Smooth muscle cell (in vitro differentiated cells): ENCODE measurements at regions not wholly inside any gene's neighbourhood (a gene's known extent, or its start where the extent isn't known, plus 50 kb on each side); places are given as distances from the start of the nearest gene placed in this dataset.

Experiments used
- DNase-seq: peaks from one replicate; lab custom pipeline; 2025; ENCODE audit not compliant: unreplicated experiment; lab: John Stamatoyannopoulos, UW
- H2AFZ ChIP-seq: fragments of 200-600 bp; sonication (generic); 2 replicates; pipeline ENCODE4 v1.6.0; 2016; ENCODE audit warnings: antibody characterized with exemption, low read depth, mild to moderate bottlenecking
- H3F3A ChIP-seq: fragments of 200-600 bp; sonication (generic); 2 replicates; pipeline ENCODE4 v1.6.0; 2017; ENCODE audit warnings: antibody characterized with exemption, low read depth
- H3K27ac ChIP-seq: fragments of 200-600 bp; sonication (generic); 2 replicates; pipeline ENCODE4 v1.5.1; 2016; ENCODE audit warnings: low read depth, mild to moderate bottlenecking
- H3K27me3 ChIP-seq: fragments of 200-600 bp; sonication (generic); 2 replicates; pipeline ENCODE4 v1.6.1; 2016; ENCODE audit warnings: low read depth, mild to moderate bottlenecking
- H3K36me3 ChIP-seq: fragments of 200-600 bp; sonication (generic); 2 replicates; pipeline ENCODE4 v1.5.1; 2016; ENCODE audit warnings: low read depth
- H3K4me1 ChIP-seq: fragments of 200-600 bp; sonication (generic); 2 replicates; pipeline ENCODE4 v1.5.1; 2016; ENCODE audit warnings: low read depth
- H3K4me2 ChIP-seq: fragments of 200-600 bp; sonication (generic); 2 replicates; pipeline ENCODE4 v1.6.0; 2016; ENCODE audit warnings: mild to moderate bottlenecking
- H3K4me3 ChIP-seq: fragments of 200-600 bp; sonication (generic); 2 replicates; pipeline ENCODE4 v1.5.1; 2016; ENCODE audit warnings: mild to moderate bottlenecking
- H3K79me2 ChIP-seq: fragments of 200-600 bp; sonication (generic); 2 replicates; pipeline ENCODE4 v1.6.0; 2016; ENCODE audit warnings: low read depth, mild to moderate bottlenecking
- H3K9ac ChIP-seq: fragments of 200-600 bp; sonication (generic); 2 replicates; pipeline ENCODE4 v1.6.0; 2016; ENCODE audit warnings: low read depth
- H3K9me3 ChIP-seq: fragments of 200-600 bp; sonication (generic); replicated peaks from 2 replicates; pipeline ENCODE4 v1.5.1; 2016; ENCODE audit warnings: low read depth
- H4K20me1 ChIP-seq: fragments of 200-600 bp; sonication (generic); 2 replicates; pipeline ENCODE4 v1.6.0; 2016; ENCODE audit warnings: low read depth
- CTCF ChIP-seq: fragments of 200-600 bp; sonication (generic); IDR thresholded peaks from 2 replicates; pipeline ENCODE4 v1.5.1; 2017; ENCODE audit warnings: borderline replicate concordance, mild to moderate bottlenecking, antibody characterized with exemption; ENCODE audit not compliant: insufficient read depth, poor library complexity, severe bottlenecking
- WGBS: methylation state at CpG from one replicate; pipeline ENCODE4 v1.1.7; 2016; ENCODE audit warnings: low lambda C conversion rate; 5-methylcytosine and 5-hydroxymethylcytosine counted together

DNA sequence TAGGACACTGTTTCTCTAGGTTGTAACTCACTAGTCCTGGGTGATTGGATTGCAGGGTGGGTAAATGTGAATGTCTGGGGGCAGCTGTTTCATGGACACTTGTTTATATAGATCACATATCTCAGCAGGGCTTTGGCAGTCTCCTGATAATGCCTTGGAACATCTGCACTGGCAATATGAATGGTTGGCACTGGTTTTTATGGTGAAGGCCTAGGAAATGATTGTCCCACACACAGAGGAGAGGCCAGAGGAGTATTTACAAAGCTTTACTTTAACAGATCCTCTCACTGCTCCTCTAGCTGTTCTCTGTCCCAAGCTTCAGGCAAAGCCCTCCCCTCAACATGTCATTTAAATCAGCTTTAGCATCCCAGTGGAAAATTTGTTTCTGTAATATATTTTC is 171.3 kb upstream of the STEAP4 start:
- Histone ChIP-seq H4K20me1 (no peaks in the 10 kb centered on the region), H3K27ac (no peak overlapping the region), H3K79me2 (no peaks in the 10 kb centered on the region), H3K9me3 (no peaks in the 10 kb centered on the region), H3K4me3 (no peak overlapping the region), H2AFZ (no peak overlapping the region), H3K4me2 (no peak overlapping the region), H3K27me3 (no peaks in the 10 kb centered on the region), H3K9ac (no peak overlapping the region), H3K4me1 (no peaks in the 10 kb centered on the region), H3F3A (no peaks in the 10 kb centered on the region), H3K36me3 (no peaks in the 10 kb centered on the region)
- TF ChIP-seq CTCF, result no peak
- DNase-seq, result no peak

GRCh38 chr7:88465600-88465999 is 158.9 kb upstream of the STEAP4 start:
- no peak overlapping the region for H2AFZ ChIP-seq
- no peaks in the 10 kb centered on the region for H3K9me3 ChIP-seq
- H3K4me1 ChIP-seq, result no peaks in the 10 kb centered on the region
- no peak overlapping the region for H3K4me2 ChIP-seq
- DNase-seq, result no peak
- H3F3A ChIP-seq, result no peaks in the 10 kb centered on the region
- no peak overlapping the region for H3K4me3 ChIP-seq
- H3K27me3 ChIP-seq, result no peaks in the 10 kb centered on the region
- H3K79me2 ChIP-seq, result no peaks in the 10 kb centered on the region
- TF ChIP-seq CTCF, result no peak
- no peak overlapping the region for H3K9ac ChIP-seq
- no peaks in the 10 kb centered on the region for H4K20me1 ChIP-seq
- WGBS, result 86% methylated on average over 4 of the region's 4 CpGs
- H3K27ac ChIP-seq, result no peak overlapping the region
- H3K36me3 ChIP-seq, result no peaks in the 10 kb centered on the region

DNA sequence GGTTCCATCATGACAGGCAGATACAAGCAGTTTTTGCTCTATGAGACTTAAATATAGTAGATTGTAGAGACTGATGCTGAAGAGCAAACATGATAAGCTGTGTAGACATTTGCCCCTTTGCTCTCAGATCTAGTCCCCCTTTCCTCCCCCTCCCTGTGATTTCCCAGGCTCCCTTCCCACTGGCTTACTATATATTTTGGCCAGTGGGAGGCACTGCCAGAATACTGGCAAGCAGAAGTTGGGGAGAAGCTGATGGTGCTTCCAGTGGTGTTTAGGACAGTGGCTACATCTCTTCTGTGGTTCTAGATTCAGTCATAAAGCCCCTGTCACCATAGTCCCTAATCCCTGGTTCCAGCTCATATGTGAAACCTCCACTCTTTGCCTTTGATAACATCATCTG is 156.1 kb upstream of the STEAP4 start:
- Histone ChIP-seq H3K9me3 (no peaks in the 10 kb centered on the region), H4K20me1 (no peaks in the 10 kb centered on the region), H3K79me2 (no peaks in the 10 kb centered on the region), H3K27ac (no peak overlapping the region), H3F3A (no peaks in the 10 kb centered on the region), H2AFZ (no peak overlapping the region), H3K4me1 (no peaks in the 10 kb centered on the region), H3K36me3 (no peaks in the 10 kb centered on the region), H3K4me3 (no peak overlapping the region), H3K4me2 (no peak overlapping the region), H3K9ac (no peak overlapping the region), H3K27me3 (no peaks in the 10 kb centered on the region)
- DNase-seq, result no peak
- no peak for TF ChIP-seq CTCF

DNA sequence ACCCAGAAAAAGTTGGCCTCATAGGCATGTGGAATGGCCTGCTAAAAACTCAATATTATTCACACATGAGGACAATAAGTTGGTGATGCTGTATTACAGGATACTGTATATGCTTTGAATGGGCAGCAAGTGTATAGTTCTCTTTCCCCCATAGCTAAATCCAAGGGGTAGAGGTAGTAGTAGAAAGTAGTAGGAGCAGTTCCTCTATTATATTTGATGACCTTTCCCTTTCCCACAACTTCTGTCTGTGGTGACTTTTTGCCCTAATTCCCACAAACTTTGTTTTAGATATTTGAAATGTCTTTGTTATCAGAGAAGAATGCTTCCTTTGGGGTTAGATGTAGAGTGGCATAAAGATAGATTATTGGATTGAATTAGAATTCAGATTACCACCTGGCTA is 154.0 kb upstream of the STEAP4 start:
- no peak for TF ChIP-seq CTCF
- Histone ChIP-seq H3K4me2 (no peak overlapping the region), H3K9ac (no peak overlapping the region), H3K27ac (no peak overlapping the region), H3K9me3 (no peaks in the 10 kb centered on the region), H3K79me2 (no peaks in the 10 kb centered on the region), H3K36me3 (no peaks in the 10 kb centered on the region), H3K4me1 (no peaks in the 10 kb centered on the region), H2AFZ (no peak overlapping the region), H3K27me3 (no peaks in the 10 kb centered on the region), H4K20me1 (no peaks in the 10 kb centered on the region), H3F3A (no peaks in the 10 kb centered on the region), H3K4me3 (no peak overlapping the region)
- no peak for DNase-seq
